Heart left ventricle (tissue), 16 donors: ENCODE measurements at regions not wholly inside any gene's neighbourhood (a gene's known extent, or its start where the extent isn't known, plus 50 kb on each side); places are given as distances from the start of the nearest gene placed in this dataset.
"Not testable (repeated sequence)": the region's sequence is repeated elsewhere in the genome, so short reads cannot be mapped to it uniquely, and the experiment has no call there.

Experiments
- ATAC-seq, 4 donors: fragments of 200-7000 bp; cut with Tn5 transposase; one replicate each; pipeline ENCODE4 v1.9.1; 2020 to 2022; ENCODE audit warnings: moderate library complexity in 4 of 4, mild to moderate bottlenecking in 3 of 4, moderate number of reproducible peaks in 1 of 4
- DNase-seq, 5 donors: peaks; one replicate each; pipeline ENCODE4 v3.0.0-alpha.2; 2020
- H3K27ac ChIP-seq, 12 donors: fragments of 200-600 bp; sonication (generic) in 4 of 12; one replicate each; pipeline versions ENCODE4 v1.5.0 to v1.8.0; 2016 to 2022; ENCODE audit warnings: mild to moderate bottlenecking in 2 of 12
- H3K27me3 ChIP-seq, 9 donors: fragments of 200-600 bp; sonication (generic) in 2 of 9; one replicate each; pipeline versions ENCODE4 v1.5.1 to v1.8.0; 2016 to 2022; ENCODE audit warnings: mild to moderate bottlenecking in 3 of 9
- H3K36me3 ChIP-seq, 9 donors: fragments of 200-600 bp; sonication (generic) in 2 of 9; one replicate each; pipeline versions ENCODE4 v1.5.0 to v1.8.0; 2018 to 2022; ENCODE audit warnings: mild to moderate bottlenecking in 2 of 9
- H3K4me1 ChIP-seq, 12 donors: fragments of 200-600 bp; sonication (generic) in 4 of 12; one replicate each; pipeline versions ENCODE4 v1.5.0 to v1.8.0; 2016 to 2022; ENCODE audit warnings: mild to moderate bottlenecking in 3 of 12
- H3K4me3 ChIP-seq, 12 donors: fragments of 200-600 bp; sonication (generic) in 4 of 12; one replicate each; pipeline versions ENCODE4 v1.5.0 to v1.8.0; 2017 to 2022; ENCODE audit warnings: mild to moderate bottlenecking in 9 of 12, moderate library complexity in 4 of 12
- H3K9me3 ChIP-seq, 12 donors: fragments of 200-600 bp; sonication (generic) in 4 of 12; one replicate each; pipeline versions ENCODE4 v1.5.0 to v1.8.0; 2016 to 2022; ENCODE audit warnings: mild to moderate bottlenecking in 1 of 12
- POLR2A ChIP-seq, 2 donors: fragments of 450-650 bp; IDR thresholded peaks; one replicate each; pipeline ENCODE4 v1.6.1; 2017; ENCODE audit warnings: antibody characterized with exemption in 2 of 2, mild to moderate bottlenecking in 2 of 2, moderate library complexity in 2 of 2
- WGBS, 4 donors: extraction: QIAGEN DNeasy Blood & Tissue Kit in 2 of 4; methylation state at CpG; one replicate each; pipeline versions ENCODE4 v1.1.5 to v1.1.7; 2013 to 2018; 5-methylcytosine and 5-hydroxymethylcytosine counted together
- intact Hi-C, 10 donors: fragments of 100-400 bp; cut with DNase I; formaldehyde crosslinking; loops; one replicate each; pipeline versions ENCODE4 v1.11.1 to v1.14.2; 2022
- TF ChIP-seq, protein P1 (sequence below), 12 donors: fragments of 200-600 bp; sonication (generic) in 4 of 12; IDR thresholded peaks; one replicate each; pipeline versions ENCODE4 v1.5.0 to v1.8.0; 2018 to 2022; ENCODE audit warnings: antibody characterized with exemption in 12 of 12, mild to moderate bottlenecking in 5 of 12
- donor health status: ischemic (EF 13 %, LVEDD 7.1; RV severe dilation, severe dysfunction).
- donor health status: healthy with polysubstance abuse.
- donor health status: DM: no; HTN: yes; CAD: no.
- donor health status: DM: no; HTN: no; CAD: no.
- donor health status: ischemic (EF 25% LVEDD 6.9; RV normal size, moderate dysfunction).
- donor health status: ischemic (EF 25% LVEDD 5.7; RV mildly dilated, moderate dysfunction).
- donor health status: healthy.
- donor health status: DM: yes; HTN: yes; CAD: no.
- donor health status: ischemic (EF 35%, LVEDD 5.7; RV mildly dilated, moderate dysfunction).
- donor health status: nonischemic (EF 11% LVEDD 7.7; RV severe dilation, severe dysfunction).
- donor health status: DM: yes; HTN: yes; CAD: no.
- donor health status: PGD.
- donor health status: ischemic (EF 29% LVEDD 5.4; RV normal size, mild dysfunction).
- donor health status: nonischemic (EF 23%, LVEDD 6.1; RV moderate dilation, normal function).

DNA sequence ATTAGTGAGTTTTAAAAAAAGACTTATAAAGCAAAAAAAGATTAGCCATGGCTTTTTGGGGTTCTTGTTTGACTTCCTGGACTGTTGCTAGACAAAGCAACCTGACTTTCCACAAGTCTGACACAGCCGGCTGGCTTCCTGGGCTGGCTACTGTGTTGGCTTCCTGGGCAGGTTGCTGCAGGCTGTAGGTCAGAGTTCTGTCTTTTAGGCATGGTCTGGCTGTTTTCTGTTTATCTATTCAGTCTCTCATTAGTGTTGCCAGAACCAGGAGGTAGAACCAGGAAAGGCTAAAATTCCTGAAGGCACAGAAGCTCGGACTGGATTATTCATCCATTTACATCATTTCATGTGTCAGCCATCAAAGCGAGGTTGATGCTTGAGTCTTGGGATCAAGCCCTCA, 88.6 kb upstream of the SLC35F3 start:
- no peak overlapping the region for H3K27ac ChIP-seq
- ATAC-seq (no peak), DNase-seq (no peak)
- TF ChIP-seq, protein P1, sequence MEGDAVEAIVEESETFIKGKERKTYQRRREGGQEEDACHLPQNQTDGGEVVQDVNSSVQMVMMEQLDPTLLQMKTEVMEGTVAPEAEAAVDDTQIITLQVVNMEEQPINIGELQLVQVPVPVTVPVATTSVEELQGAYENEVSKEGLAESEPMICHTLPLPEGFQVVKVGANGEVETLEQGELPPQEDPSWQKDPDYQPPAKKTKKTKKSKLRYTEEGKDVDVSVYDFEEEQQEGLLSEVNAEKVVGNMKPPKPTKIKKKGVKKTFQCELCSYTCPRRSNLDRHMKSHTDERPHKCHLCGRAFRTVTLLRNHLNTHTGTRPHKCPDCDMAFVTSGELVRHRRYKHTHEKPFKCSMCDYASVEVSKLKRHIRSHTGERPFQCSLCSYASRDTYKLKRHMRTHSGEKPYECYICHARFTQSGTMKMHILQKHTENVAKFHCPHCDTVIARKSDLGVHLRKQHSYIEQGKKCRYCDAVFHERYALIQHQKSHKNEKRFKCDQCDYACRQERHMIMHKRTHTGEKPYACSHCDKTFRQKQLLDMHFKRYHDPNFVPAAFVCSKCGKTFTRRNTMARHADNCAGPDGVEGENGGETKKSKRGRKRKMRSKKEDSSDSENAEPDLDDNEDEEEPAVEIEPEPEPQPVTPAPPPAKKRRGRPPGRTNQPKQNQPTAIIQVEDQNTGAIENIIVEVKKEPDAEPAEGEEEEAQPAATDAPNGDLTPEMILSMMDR (IDR thresholded peaks at IDR 0.05), result no peak
- TF ChIP-seq POLR2A (IDR thresholded peaks at IDR 0.05), result no peak
- H3K9me3 ChIP-seq, result no peaks in the 10 kb centered on the region
- intact Hi-C loops, result no loop called here
- no peak overlapping the region for H3K4me3 ChIP-seq
- H3K27me3 ChIP-seq, result peaks cover 0 to 7% (median 0%) of the 10 kb centered on the region in 9 donors
- no peaks in the 10 kb centered on the region for H3K4me1 ChIP-seq
- H3K36me3 ChIP-seq, result no peaks in the 10 kb centered on the region
- WGBS, 4 donors, result 65 to 72% (median 69%) methylated on average over 3 of the region's 3 CpGs

DNA sequence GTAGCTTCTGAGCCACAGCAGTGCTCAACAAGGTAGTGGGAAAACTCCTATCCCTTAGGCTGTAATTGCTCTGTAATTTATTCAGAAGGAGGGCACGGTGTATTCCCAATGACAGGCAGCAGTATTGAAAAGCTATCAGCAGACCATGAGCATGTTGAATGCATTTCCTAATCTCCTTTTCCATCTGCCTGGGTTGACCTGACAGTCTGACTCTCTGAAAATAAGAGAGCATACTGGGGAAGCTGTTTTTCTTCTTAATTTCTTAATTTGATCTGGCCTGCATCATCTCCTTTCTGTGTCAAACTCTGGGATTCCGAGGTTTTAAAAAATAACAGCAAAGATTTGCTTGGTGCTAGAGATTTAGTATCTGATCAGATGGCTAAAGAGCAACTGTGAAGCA, 88.1 kb upstream of the SLC35F3 start:
- ATAC-seq, result no peak
- H3K9me3 ChIP-seq, result no peaks in the 10 kb centered on the region
- H3K4me3 ChIP-seq, result no peak overlapping the region
- TF ChIP-seq POLR2A (IDR thresholded peaks at IDR 0.05), result no peak
- TF ChIP-seq, protein P1 (IDR thresholded peaks at IDR 0.05), result no peak
- peaks cover 0 to 7% (median 0%) of the 10 kb centered on the region in 9 donors for H3K27me3 ChIP-seq
- no peak overlapping the region for H3K27ac ChIP-seq
- DNase-seq, result no peak
- no peaks in the 10 kb centered on the region for H3K4me1 ChIP-seq
- WGBS, 4 donors, result 70 to 88% (median 80%) methylated on average over 2 of the region's 2 CpGs
- H3K36me3 ChIP-seq, result no peaks in the 10 kb centered on the region
- intact Hi-C loops, result no loop called here

DNA sequence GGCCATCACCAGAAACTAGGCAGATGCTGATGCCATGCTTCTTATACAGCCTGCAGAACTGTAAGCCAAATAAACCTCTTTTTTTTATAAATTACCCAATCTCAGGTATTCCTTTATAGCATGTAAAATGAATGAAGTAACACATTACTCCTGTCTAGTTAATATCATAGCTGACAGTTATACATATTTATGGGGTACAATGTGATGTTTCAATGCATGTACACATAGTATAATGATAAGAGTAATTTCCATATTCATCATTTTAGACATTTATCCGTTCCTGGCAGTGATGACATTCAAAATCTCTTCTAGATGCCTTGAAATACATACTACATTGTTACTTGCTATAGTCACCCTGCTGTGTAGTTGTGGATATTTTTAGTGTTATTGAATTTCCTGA, 85.4 kb upstream of the SLC35F3 start:
- peaks cover 0 to 5% (median 0%) of the 10 kb centered on the region in 12 donors for H3K9me3 ChIP-seq
- no peak for ATAC-seq
- no peaks in the 10 kb centered on the region for H3K4me1 ChIP-seq
- H3K36me3 ChIP-seq, result no peaks in the 10 kb centered on the region
- TF ChIP-seq, protein P1 (IDR thresholded peaks at IDR 0.05), result no peak
- TF ChIP-seq POLR2A (IDR thresholded peaks at IDR 0.05), result no peak
- WGBS, 4 donors, result 31 to 48% (median 41%) methylated on average over 1 of the region's 1 CpG
- intact Hi-C loops, result no loop called here
- H3K27me3 ChIP-seq, result peaks cover 0 to 5% (median 0%) of the 10 kb centered on the region in 9 donors
- H3K4me3 ChIP-seq, result no peak overlapping the region
- DNase-seq, result no peak
- H3K27ac ChIP-seq, result no peak overlapping the region

DNA sequence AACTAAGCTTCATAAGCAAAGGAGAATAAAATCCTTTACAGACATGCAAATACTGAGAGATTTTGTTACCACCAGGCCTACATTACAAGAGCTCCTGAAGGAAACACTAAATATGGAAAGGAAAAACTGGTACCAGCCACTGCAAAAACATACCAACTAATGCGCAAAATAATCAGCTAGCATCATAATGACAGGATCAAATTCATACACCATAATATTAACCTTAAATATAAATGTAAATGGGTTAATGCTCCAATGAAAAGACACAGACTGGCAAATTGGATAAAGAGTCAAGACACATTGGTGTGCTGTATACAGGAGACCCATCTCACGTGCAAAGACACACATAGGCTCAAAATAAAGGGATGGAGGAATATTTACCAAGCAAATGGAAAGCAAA, 80.3 kb upstream of the SLC35F3 start:
- not testable (repeated sequence) for H3K27me3 ChIP-seq

DNA sequence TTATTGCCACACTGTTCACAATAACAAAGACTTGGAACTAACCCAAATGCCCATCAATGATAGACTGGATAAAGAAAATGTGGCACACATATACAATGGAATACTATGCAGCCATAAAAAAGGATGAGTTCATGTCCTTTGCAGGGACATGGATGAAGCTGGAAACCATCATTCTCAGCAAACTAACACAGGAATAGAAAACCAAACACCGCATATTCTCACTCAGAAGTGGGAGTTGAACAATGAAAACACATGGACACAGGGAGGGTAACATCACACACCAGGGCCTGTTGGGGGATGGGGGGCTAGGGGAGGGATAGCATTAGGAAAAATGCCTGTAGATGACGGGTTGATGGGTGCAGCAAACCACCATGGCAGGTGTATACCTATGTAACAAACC, 76.5 kb upstream of the SLC35F3 start:
- DNase-seq, H3K27ac ChIP-seq, H3K4me1 ChIP-seq, ATAC-seq, H3K27me3 ChIP-seq, H3K36me3 ChIP-seq, H3K4me3 ChIP-seq, intact Hi-C loops: not testable (repeated sequence)
- H3K9me3 ChIP-seq, result peaks cover 0 to 62% (median 0%) of the 10 kb centered on the region in 12 donors
- WGBS, 4 donors, result 66 to 69% (median 68%) methylated on average over 2 of the region's 2 CpGs

More for the DNA sequence above, 80.3 kb upstream of the SLC35F3 start:
- DNase-seq, H3K36me3 ChIP-seq, H3K4me3 ChIP-seq, intact Hi-C loops, ATAC-seq, H3K4me1 ChIP-seq, H3K27ac ChIP-seq: not testable (repeated sequence)
- 78 to 89% (median 83%) methylated on average over 2 of the region's 2 CpGs for WGBS, 4 donors
- peaks cover 0 to 36% (median 0%) of the 10 kb centered on the region in 12 donors for H3K9me3 ChIP-seq
